ENCODE measurements at regions not wholly inside any gene's neighbourhood (a gene's known extent, or its start where the extent isn't known, plus 50 kb on each side); places are given as distances from the start of the nearest gene placed in this dataset.

DNA sequence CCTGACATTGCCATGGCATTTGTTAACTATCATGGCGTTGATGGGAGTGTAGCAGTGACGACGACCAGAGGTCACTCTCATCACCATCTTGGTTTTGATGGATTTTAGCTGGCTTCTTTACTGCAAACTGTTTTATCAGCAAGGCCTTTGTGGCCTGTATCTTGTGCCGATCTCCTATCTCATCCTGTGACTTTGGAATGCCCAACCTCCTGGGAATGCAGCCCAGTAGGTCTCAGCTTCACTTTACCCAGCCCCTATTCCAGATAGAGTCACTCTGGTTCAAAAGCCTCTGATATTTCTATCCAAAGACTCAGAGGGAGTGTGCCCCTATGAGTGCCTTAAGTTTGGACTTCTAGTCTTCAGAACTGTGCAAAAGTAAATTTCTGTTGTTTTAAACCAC lies 130.1 kb downstream of the ADAMTS1 start:
- TF ChIP-seq SUZ12 (IDR thresholded peaks at IDR 0.05; ENCODE audit: extremely low read depth, insufficient read depth, insufficient read length) (no peak), YY1 (IDR thresholded peaks at IDR 0.05; ENCODE audit: insufficient read depth, insufficient read length) (no peak), ZNF274 (IDR thresholded peaks at IDR 0.05; ENCODE audit: low read depth, low read length) (no peak)
- Histone ChIP-seq H3K36me3 (ENCODE audit: insufficient read depth, insufficient read length, low read length) (no peaks in the 10 kb centered on the region), H3K9me3 (ENCODE audit: insufficient read depth, low read length) (no peaks in the 10 kb centered on the region), H3K9ac (ENCODE audit: insufficient read length, low read depth) (no peak overlapping the region), H3K4me1 (ENCODE audit: insufficient read depth, insufficient read length) (no peaks in the 10 kb centered on the region), H3K27me3 (ENCODE audit: insufficient read depth, insufficient read length) (no peaks in the 10 kb centered on the region), H3K4me3 (ENCODE audit: insufficient read length, low read depth) (no peak overlapping the region)
- DNase-seq (ENCODE audit: low read depth, low spot score) = no peak

DNA sequence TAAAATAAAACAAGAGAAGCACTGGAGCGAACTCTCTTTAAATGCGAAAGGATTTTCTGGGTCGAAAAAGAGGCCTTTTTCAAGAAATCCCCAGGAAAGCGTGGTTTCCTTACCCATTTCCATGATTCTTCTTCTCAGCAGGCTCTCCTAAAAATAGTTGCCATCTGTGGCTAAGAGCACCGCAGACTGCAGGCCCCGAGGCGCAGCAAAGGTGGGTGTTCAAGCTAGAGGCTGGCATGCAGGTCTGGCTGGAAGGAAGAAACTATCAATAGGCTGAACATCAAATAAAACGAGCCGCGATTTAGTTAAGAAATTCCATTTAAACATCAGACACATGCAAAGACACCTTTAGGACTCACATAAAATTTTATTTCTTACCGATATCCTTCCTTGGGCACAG lies 135.1 kb downstream of the ADAMTS1 start:
- Histone ChIP-seq H3K4me3 (ENCODE audit: insufficient read length, low read depth) (no peak overlapping the region), H3K9me3 (ENCODE audit: insufficient read depth, low read length) (no peaks in the 10 kb centered on the region; the same call in 1 of the 2 replicates), H3K36me3 (ENCODE audit: insufficient read depth, insufficient read length, low read length) (no peaks in the 10 kb centered on the region), H3K9ac (ENCODE audit: insufficient read length, low read depth) (no peak overlapping the region), H3K4me1 (ENCODE audit: insufficient read depth, insufficient read length) (no peaks in the 10 kb centered on the region), H3K27me3 (ENCODE audit: insufficient read depth, insufficient read length) (no peaks in the 10 kb centered on the region)
- no peak for TF ChIP-seq YY1 (IDR thresholded peaks at IDR 0.05; ENCODE audit: insufficient read depth, insufficient read length)
- no peak for DNase-seq (ENCODE audit: low read depth, low spot score)

DNA sequence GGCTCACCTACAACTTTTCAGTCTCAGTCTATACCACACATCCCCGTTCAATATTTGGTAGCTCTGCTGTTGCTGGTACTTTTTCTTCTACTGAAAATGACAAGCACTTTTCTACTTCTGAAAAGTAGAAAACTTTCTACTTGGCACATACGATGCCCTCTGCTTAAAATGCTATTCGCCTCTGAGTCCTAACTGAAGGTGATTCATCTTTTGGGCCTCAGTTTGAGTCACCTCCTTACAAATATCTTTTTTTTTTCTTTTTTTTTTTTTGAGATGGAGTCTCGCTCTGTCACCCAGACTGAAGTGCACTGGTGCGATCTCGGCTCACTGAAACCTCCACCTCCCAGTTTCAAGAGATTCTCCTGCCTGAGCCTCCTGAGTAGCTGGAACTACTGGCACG lies 136.0 kb upstream of the CYYR1 start:
- Histone ChIP-seq H3K36me3 (ENCODE audit: insufficient read depth, insufficient read length, low read length) (no peaks in the 10 kb centered on the region), H3K27me3 (ENCODE audit: insufficient read depth, insufficient read length) (no peaks in the 10 kb centered on the region), H3K9ac (ENCODE audit: insufficient read length, low read depth) (no peak overlapping the region), H3K4me3 (ENCODE audit: insufficient read length, low read depth) (no peak overlapping the region), H3K9me3 (ENCODE audit: insufficient read depth, low read length) (peaks cover 4% of the 10 kb centered on the region; the same call in 1 of the 2 replicates), H3K4me1 (ENCODE audit: insufficient read depth, insufficient read length) (no peaks in the 10 kb centered on the region)
- TF ChIP-seq YY1 (IDR thresholded peaks at IDR 0.05; ENCODE audit: insufficient read depth, insufficient read length) = no peak
- no peak for TF ChIP-seq ZNF274 (IDR thresholded peaks at IDR 0.05; ENCODE audit: low read depth, low read length)
- no peak for TF ChIP-seq SUZ12 (IDR thresholded peaks at IDR 0.05; ENCODE audit: extremely low read depth, insufficient read depth, insufficient read length)
- no peak for DNase-seq (ENCODE audit: low read depth, low spot score)

DNA sequence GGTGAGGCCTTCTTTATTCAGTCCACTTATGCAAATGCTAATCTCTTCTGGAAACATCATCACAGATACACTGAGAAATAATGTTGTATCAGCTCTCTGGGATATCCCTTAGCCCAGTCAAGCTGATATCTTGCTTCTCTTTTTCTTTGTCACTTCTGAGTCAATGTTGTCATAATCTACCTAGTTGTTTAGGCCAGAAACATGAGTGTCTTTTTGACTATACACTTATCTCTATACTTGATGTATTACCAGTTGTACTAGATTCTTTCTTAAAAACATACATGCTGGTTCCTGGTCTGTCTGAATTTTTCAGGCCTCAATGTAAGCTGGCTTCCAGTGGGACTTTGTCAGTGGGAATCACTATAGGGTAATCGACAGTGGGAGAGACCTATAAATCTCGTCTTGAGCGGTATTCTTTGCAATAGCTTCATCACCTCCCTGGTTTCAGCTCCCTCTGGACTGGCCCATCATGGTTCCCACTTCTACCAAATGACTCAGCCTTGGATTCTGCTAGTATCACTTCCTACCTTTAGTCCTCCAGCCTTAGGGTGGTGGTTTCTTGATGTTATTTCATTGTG lies 135.2 kb upstream of the CYYR1 start:
- no peaks in the 10 kb centered on the region for H3K27me3 ChIP-seq (ENCODE audit: insufficient read depth, insufficient read length)
- no peaks in the 10 kb centered on the region for H3K36me3 ChIP-seq (ENCODE audit: insufficient read depth, insufficient read length, low read length)
- DNase-seq (ENCODE audit: low read depth, low spot score) = no peak
- H3K9ac ChIP-seq (ENCODE audit: insufficient read length, low read depth) = no peak overlapping the region
- TF ChIP-seq YY1 (IDR thresholded peaks at IDR 0.05; ENCODE audit: insufficient read depth, insufficient read length) (no peak), ZNF274 (IDR thresholded peaks at IDR 0.05; ENCODE audit: low read depth, low read length) (no peak), SUZ12 (IDR thresholded peaks at IDR 0.05; ENCODE audit: extremely low read depth, insufficient read depth, insufficient read length) (no peak)
- H3K9me3 ChIP-seq (ENCODE audit: insufficient read depth, low read length) = peaks cover 11% of the 10 kb centered on the region
- H3K4me1 ChIP-seq (ENCODE audit: insufficient read depth, insufficient read length) = no peaks in the 10 kb centered on the region
- no peak overlapping the region for H3K4me3 ChIP-seq (ENCODE audit: insufficient read length, low read depth)

DNA sequence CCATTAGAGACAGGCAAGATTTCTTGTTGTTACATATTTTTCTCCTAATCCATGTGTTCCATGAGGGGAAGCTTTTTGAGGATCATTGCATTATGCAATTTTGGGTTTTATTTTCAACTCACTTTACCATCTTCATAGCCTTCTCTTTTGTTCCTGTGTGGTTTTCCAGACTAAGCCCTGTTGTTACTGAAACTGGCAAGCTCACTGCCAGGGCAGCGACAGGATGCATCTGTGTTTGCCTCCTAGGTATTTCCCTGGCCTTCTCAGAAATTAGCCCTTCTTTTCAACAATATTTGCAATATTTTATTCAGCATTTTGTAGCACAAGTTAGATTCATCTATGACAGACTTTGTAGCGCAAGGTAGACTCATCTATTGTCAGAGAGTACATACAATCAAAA lies 134.2 kb upstream of the CYYR1 start:
- no peak overlapping the region for H3K9ac ChIP-seq (ENCODE audit: insufficient read length, low read depth)
- no peak overlapping the region for H3K4me3 ChIP-seq (ENCODE audit: insufficient read length, low read depth)
- peaks cover 22% of the 10 kb centered on the region for H3K9me3 ChIP-seq (ENCODE audit: insufficient read depth, low read length)
- no peaks in the 10 kb centered on the region for H3K36me3 ChIP-seq (ENCODE audit: insufficient read depth, insufficient read length, low read length)
- no peak for DNase-seq (ENCODE audit: low read depth, low spot score)
- H3K4me1 ChIP-seq (ENCODE audit: insufficient read depth, insufficient read length) = no peaks in the 10 kb centered on the region
- H3K27me3 ChIP-seq (ENCODE audit: insufficient read depth, insufficient read length) = no peaks in the 10 kb centered on the region
- TF ChIP-seq ZNF274 (IDR thresholded peaks at IDR 0.05; ENCODE audit: low read depth, low read length) = no peak
- TF ChIP-seq SUZ12 (IDR thresholded peaks at IDR 0.05; ENCODE audit: extremely low read depth, insufficient read depth, insufficient read length) = no peak
- TF ChIP-seq YY1 (IDR thresholded peaks at IDR 0.05; ENCODE audit: insufficient read depth, insufficient read length) = no peak

- no peak overlapping the region for H3K9ac ChIP-seq (ENCODE audit: insufficient read length, low read depth)
- peaks cover 31% of the 10 kb centered on the region for H3K9me3 ChIP-seq (ENCODE audit: insufficient read depth, low read length)
- H3K4me3 ChIP-seq (ENCODE audit: insufficient read length, low read depth) = no peak overlapping the region
- TF ChIP-seq YY1 (IDR thresholded peaks at IDR 0.05; ENCODE audit: insufficient read depth, insufficient read length) = no peak
- TF ChIP-seq ZNF274 (IDR thresholded peaks at IDR 0.05; ENCODE audit: low read depth, low read length) = no peak
- TF ChIP-seq SUZ12 (IDR thresholded peaks at IDR 0.05; ENCODE audit: extremely low read depth, insufficient read depth, insufficient read length) = no peak
- no peaks in the 10 kb centered on the region for H3K36me3 ChIP-seq (ENCODE audit: insufficient read depth, insufficient read length, low read length)
- DNase-seq (ENCODE audit: low read depth, low spot score) = no peak
- no peaks in the 10 kb centered on the region for H3K27me3 ChIP-seq (ENCODE audit: insufficient read depth, insufficient read length)
- H3K4me1 ChIP-seq (ENCODE audit: insufficient read depth, insufficient read length) = no peaks in the 10 kb centered on the region
Observed at GRCh38 chr21:26698416-26698815, 125.3 kb upstream of the CYYR1 start.

GRCh38 chr21:26691416-26691815 lies 118.3 kb upstream of the CYYR1 start:
- Histone ChIP-seq H3K4me3 (ENCODE audit: insufficient read length, low read depth) (no peak overlapping the region), H3K27me3 (ENCODE audit: insufficient read depth, insufficient read length) (no peaks in the 10 kb centered on the region), H3K4me1 (ENCODE audit: insufficient read depth, insufficient read length) (no peaks in the 10 kb centered on the region), H3K9ac (ENCODE audit: insufficient read length, low read depth) (no peak overlapping the region), H3K9me3 (ENCODE audit: insufficient read depth, low read length) (peaks cover 9% of the 10 kb centered on the region; the same call in 1 of the 2 replicates), H3K36me3 (ENCODE audit: insufficient read depth, insufficient read length, low read length) (no peaks in the 10 kb centered on the region)
- TF ChIP-seq ZNF274 (IDR thresholded peaks at IDR 0.05; ENCODE audit: low read depth, low read length) (no peak), YY1 (IDR thresholded peaks at IDR 0.05; ENCODE audit: insufficient read depth, insufficient read length) (no peak), SUZ12 (IDR thresholded peaks at IDR 0.05; ENCODE audit: extremely low read depth, insufficient read depth, insufficient read length) (no peak)
- DNase-seq (ENCODE audit: low read depth, low spot score) = no peak

Data from NT2/D1 (cell line).